NCI-H2196 treated with DMSO at 0.1 percent for 48 hours (cell line): ENCODE measurements at regions not wholly inside any gene's neighbourhood (a gene's known extent, or its start where the extent isn't known, plus 50 kb on each side); places are given as distances from the start of the nearest gene placed in this dataset.

Source experiments
- DNase-seq: peaks from one replicate; lab custom pipeline; 2025; ENCODE audit not compliant: unreplicated experiment; lab: John Stamatoyannopoulos, UW

GRCh38 chr2:205902041-205902899 lies 183.7 kb downstream of the INO80D start:
- DNase-seq, result no peak

GRCh38 chr2:205901491-205901890 lies 184.5 kb downstream of the INO80D start:
- no peak for DNase-seq

- no peak for DNase-seq
Observed at GRCh38 chr2:205898744-205899143, 187.2 kb downstream of the INO80D start.

GRCh38 chr2:205895981-205896655 lies 189.9 kb downstream of the INO80D start:
- no peak for DNase-seq

GRCh38 chr2:205892665-205893259 lies 193.2 kb downstream of the INO80D start:
- DNase-seq, result no peak

- DNase-seq, result no peak
Observed at GRCh38 chr2:205892251-205892655, 193.7 kb downstream of the INO80D start.

- DNase-seq, result no peak
Observed at GRCh38 chr2:205889114-205889513, 196.9 kb downstream of the INO80D start.

GRCh38 chr2:205887637-205888036 lies 198.3 kb downstream of the INO80D start:
- DNase-seq, result no peak

- DNase-seq, result no peak
Observed at GRCh38 chr2:205885492-205886099, 200.4 kb downstream of the INO80D start.

- no peak for DNase-seq
Observed at GRCh38 chr2:205883965-205884364, 201.7 kb downstream of the NRP2 start.

- no peak for DNase-seq
Observed at GRCh38 chr2:205882806-205883425, 200.6 kb downstream of the NRP2 start.

GRCh38 chr2:205880048-205880447 lies 197.7 kb downstream of the NRP2 start:
- no peak for DNase-seq

GRCh38 chr2:205878999-205879762 lies 196.9 kb downstream of the NRP2 start:
- no peak for DNase-seq

GRCh38 chr2:205877496-205877895 lies 195.2 kb downstream of the NRP2 start:
- DNase-seq, result no peak

- no peak for DNase-seq
Observed at GRCh38 chr2:205876127-205876526, 193.8 kb downstream of the NRP2 start.

- no peak for DNase-seq
Observed at GRCh38 chr2:205872716-205873115, 190.4 kb downstream of the NRP2 start.

- no peak for DNase-seq
Observed at GRCh38 chr2:205869439-205869838, 187.1 kb downstream of the NRP2 start.

GRCh38 chr2:205868773-205869333 lies 186.6 kb downstream of the NRP2 start:
- DNase-seq, result no peak

GRCh38 chr2:205868053-205868452 lies 185.8 kb downstream of the NRP2 start:
- no peak for DNase-seq

- DNase-seq, result no peak
Observed at GRCh38 chr2:205867371-205867770, 185.1 kb downstream of the NRP2 start.
